ENCODE measurements at regions not wholly inside any gene's neighbourhood (a gene's known extent, or its start where the extent isn't known, plus 50 kb on each side); places are given as distances from the start of the nearest gene placed in this dataset.

DNA sequence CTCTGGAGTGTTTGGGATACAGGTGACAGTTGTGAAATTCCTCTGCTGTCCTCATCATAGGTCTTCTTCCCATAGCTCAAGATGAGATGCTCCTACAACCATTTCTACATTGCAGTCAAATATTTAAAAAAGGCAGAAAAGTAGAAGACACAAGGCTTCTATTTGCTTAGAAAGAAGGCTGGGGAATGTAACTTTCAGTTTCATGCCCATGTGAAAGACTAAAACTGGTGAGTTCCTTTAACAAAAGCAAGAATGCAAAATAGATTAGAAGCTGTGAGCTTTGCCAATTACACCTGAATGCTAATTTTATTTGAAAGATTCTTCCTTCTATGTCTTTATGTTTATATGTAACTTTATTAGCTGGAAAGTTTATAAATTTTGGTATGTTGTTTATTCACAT lies 1682.7 kb downstream of the BRINP3 start:
- no peak for TF ChIP-seq POLR2A (IDR thresholded peaks at IDR 0.05)
- TF ChIP-seq, protein P1, sequence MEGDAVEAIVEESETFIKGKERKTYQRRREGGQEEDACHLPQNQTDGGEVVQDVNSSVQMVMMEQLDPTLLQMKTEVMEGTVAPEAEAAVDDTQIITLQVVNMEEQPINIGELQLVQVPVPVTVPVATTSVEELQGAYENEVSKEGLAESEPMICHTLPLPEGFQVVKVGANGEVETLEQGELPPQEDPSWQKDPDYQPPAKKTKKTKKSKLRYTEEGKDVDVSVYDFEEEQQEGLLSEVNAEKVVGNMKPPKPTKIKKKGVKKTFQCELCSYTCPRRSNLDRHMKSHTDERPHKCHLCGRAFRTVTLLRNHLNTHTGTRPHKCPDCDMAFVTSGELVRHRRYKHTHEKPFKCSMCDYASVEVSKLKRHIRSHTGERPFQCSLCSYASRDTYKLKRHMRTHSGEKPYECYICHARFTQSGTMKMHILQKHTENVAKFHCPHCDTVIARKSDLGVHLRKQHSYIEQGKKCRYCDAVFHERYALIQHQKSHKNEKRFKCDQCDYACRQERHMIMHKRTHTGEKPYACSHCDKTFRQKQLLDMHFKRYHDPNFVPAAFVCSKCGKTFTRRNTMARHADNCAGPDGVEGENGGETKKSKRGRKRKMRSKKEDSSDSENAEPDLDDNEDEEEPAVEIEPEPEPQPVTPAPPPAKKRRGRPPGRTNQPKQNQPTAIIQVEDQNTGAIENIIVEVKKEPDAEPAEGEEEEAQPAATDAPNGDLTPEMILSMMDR (IDR thresholded peaks at IDR 0.05) = no peak

Data from body of pancreas (tissue), 4 donors.